WTC11 (cell line): ENCODE measurements at regions not wholly inside any gene's neighbourhood (a gene's known extent, or its start where the extent isn't known, plus 50 kb on each side); places are given as distances from the start of the nearest gene placed in this dataset.

Experiments used
- ATAC-seq: fragments of 200-7000 bp; cut with Tn5 transposase; 2 replicates; pipeline ENCODE4 v1.10.0; 2021; ENCODE audit warnings: mild to moderate bottlenecking, moderate library complexity
- CTCF ChIA-PET: fragments of 300-600 bp; sonication (Branson Sonifier 250); formaldehyde crosslinking; loops from one replicate; lab custom pipeline; 2021; ENCODE audit warnings: antibody characterized with exemption; lab: Charles Lee
- POLR2A ChIA-PET: fragments of 350-600 bp; sonication (Branson Sonifier 250); formaldehyde crosslinking; loops from one replicate; lab custom pipeline; 2021; ENCODE audit warnings: antibody characterized with exemption; lab: Charles Lee
- DNase-seq: peaks from one replicate; pipeline ENCODE4 v3.0.0; 2021; ENCODE audit warnings: low spot score
- H3K27ac Mint-ChIP-seq: 2 replicates; pipeline ENCODE4 v1.8.0; 2021; ENCODE audit warnings: mixed read lengths
- H3K27me3 Mint-ChIP-seq: 2 replicates; pipeline ENCODE4 v1.8.0; 2021; ENCODE audit warnings: low read depth, mild to moderate bottlenecking, moderate library complexity, mixed read lengths
- H3K36me3 Mint-ChIP-seq: 2 replicates; pipeline ENCODE4 v1.8.0; 2021; ENCODE audit warnings: mixed read lengths
- H3K4me1 Mint-ChIP-seq: 2 replicates; pipeline ENCODE4 v1.8.0; 2022; ENCODE audit warnings: mixed read lengths
- H3K4me3 Mint-ChIP-seq: 2 replicates; pipeline ENCODE4 v1.8.0; 2021; ENCODE audit warnings: mild to moderate bottlenecking, moderate library complexity, mixed read lengths
- H3K9me3 Mint-ChIP-seq: 2 replicates; pipeline ENCODE4 v1.8.0; 2021; ENCODE audit warnings: mixed read lengths
- EMX1 ChIP-seq: fragments of 250-450 bp; sonication (Bioruptor Pico); IDR thresholded peaks from 2 replicates; pipeline ENCODE4 v1.8.0; 2021; ENCODE audit warnings: mild to moderate bottlenecking
- FOXK1 ChIP-seq: sonication (generic); formaldehyde crosslinking; IDR thresholded peaks from 2 replicates; pipeline ENCODE4 v1.8.0; 2022; ENCODE audit warnings: mild to moderate bottlenecking, moderate library complexity, missing genetic modification reagents
- GABPB1 ChIP-seq: sonication (generic); formaldehyde crosslinking; IDR thresholded peaks from 2 replicates; pipeline ENCODE4 v1.8.1; 2023; ENCODE audit warnings: mild to moderate bottlenecking, missing genetic modification reagents
- GRHL2 ChIP-seq: fragments of 250-450 bp; sonication (Bioruptor Pico); IDR thresholded peaks from 2 replicates; pipeline ENCODE4 v1.8.0; 2022; ENCODE audit warnings: mild to moderate bottlenecking, moderate library complexity; ENCODE audit not compliant: insufficient replicate concordance, severe bottlenecking
- JAZF1 ChIP-seq: fragments of 250-450 bp; sonication (Bioruptor Pico); IDR thresholded peaks from 2 replicates; pipeline ENCODE4 v1.9.0; 2021; ENCODE audit warnings: moderate library complexity, mild to moderate bottlenecking, inconsistent platforms
- SP1 ChIP-seq: sonication (generic); formaldehyde crosslinking; conservative IDR thresholded peaks from 2 replicates; pipeline ENCODE4 v1.8.1; 2022; ENCODE audit warnings: missing genetic modification reagents
- ZNF121 ChIP-seq: sonication (generic); formaldehyde crosslinking; IDR thresholded peaks from 2 replicates; pipeline ENCODE4 v1.8.0; 2023; ENCODE audit warnings: missing genetic modification reagents
- ZNF219 ChIP-seq: sonication (generic); formaldehyde crosslinking; IDR thresholded peaks from 2 replicates; pipeline ENCODE4 v1.8.0; 2023; ENCODE audit warnings: missing genetic modification reagents, mild to moderate bottlenecking, borderline replicate concordance
- TF ChIP-seq, protein P1 (sequence below): fragments of 250-450 bp; sonication (Bioruptor Pico); IDR thresholded peaks from 2 replicates; pipeline ENCODE4 v1.9.0; 2021; ENCODE audit warnings: mild to moderate bottlenecking, borderline replicate concordance
- TF ChIP-seq, protein P2 (sequence below): sonication (generic); formaldehyde crosslinking; IDR thresholded peaks from 2 replicates; pipeline ENCODE4 v1.8.0; 2023; ENCODE audit warnings: missing genetic modification reagents, mild to moderate bottlenecking, borderline replicate concordance
- TF ChIP-seq, protein P3 (sequence below): fragments of 250-450 bp; sonication (Bioruptor Pico); IDR thresholded peaks from 2 replicates; pipeline ENCODE4 v1.9.0; 2021; ENCODE audit warnings: mild to moderate bottlenecking
- TF ChIP-seq, protein P4 (sequence below): sonication (generic); formaldehyde crosslinking; IDR thresholded peaks from 2 replicates; pipeline ENCODE4 v1.8.0; 2022; ENCODE audit warnings: mild to moderate bottlenecking, missing genetic modification reagents
- TF ChIP-seq, protein P5 (sequence below): fragments of 250-450 bp; sonication (Bioruptor Pico); IDR thresholded peaks from 2 replicates; pipeline ENCODE4 v2.1.2; 2022; ENCODE audit warnings: mild to moderate bottlenecking, moderate library complexity
- TF ChIP-seq, protein P6 (sequence below): sonication (generic); formaldehyde crosslinking; IDR thresholded peaks from 2 replicates; pipeline ENCODE4 v1.8.1; 2023; ENCODE audit warnings: mild to moderate bottlenecking, missing genetic modification reagents, moderate library complexity
- TF ChIP-seq, protein P7 (sequence below): fragments of 250-450 bp; sonication (Bioruptor Pico); IDR thresholded peaks from 2 replicates; pipeline ENCODE4 v1.9.0; 2021; ENCODE audit warnings: mild to moderate bottlenecking
- TF ChIP-seq, protein P8 (sequence below): sonication (generic); formaldehyde crosslinking; IDR thresholded peaks from 2 replicates; pipeline ENCODE4 v1.8.0; 2023; ENCODE audit warnings: missing genetic modification reagents

DNA sequence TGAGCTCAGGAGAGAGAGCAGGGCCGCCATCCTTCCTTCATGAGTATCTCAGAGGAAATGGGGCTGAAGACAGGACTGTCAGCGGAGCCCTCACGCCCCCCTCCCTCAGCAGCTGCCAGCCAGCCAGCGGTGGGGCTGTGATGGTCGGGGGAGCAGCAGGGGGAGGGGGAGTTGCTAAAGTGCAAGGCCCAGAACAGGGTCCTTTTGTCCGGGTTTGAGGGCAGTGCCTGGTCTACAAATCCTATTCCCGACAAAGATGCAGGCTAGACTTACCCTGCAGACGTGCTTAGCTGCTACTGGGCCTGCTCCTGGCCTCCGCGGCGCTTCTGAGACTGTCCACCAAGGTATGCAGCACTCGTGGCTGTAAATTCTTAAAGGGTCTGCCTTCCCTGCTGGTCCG is 593.4 kb upstream of the CDH4 start (continued):
- TF ChIP-seq, protein P1, sequence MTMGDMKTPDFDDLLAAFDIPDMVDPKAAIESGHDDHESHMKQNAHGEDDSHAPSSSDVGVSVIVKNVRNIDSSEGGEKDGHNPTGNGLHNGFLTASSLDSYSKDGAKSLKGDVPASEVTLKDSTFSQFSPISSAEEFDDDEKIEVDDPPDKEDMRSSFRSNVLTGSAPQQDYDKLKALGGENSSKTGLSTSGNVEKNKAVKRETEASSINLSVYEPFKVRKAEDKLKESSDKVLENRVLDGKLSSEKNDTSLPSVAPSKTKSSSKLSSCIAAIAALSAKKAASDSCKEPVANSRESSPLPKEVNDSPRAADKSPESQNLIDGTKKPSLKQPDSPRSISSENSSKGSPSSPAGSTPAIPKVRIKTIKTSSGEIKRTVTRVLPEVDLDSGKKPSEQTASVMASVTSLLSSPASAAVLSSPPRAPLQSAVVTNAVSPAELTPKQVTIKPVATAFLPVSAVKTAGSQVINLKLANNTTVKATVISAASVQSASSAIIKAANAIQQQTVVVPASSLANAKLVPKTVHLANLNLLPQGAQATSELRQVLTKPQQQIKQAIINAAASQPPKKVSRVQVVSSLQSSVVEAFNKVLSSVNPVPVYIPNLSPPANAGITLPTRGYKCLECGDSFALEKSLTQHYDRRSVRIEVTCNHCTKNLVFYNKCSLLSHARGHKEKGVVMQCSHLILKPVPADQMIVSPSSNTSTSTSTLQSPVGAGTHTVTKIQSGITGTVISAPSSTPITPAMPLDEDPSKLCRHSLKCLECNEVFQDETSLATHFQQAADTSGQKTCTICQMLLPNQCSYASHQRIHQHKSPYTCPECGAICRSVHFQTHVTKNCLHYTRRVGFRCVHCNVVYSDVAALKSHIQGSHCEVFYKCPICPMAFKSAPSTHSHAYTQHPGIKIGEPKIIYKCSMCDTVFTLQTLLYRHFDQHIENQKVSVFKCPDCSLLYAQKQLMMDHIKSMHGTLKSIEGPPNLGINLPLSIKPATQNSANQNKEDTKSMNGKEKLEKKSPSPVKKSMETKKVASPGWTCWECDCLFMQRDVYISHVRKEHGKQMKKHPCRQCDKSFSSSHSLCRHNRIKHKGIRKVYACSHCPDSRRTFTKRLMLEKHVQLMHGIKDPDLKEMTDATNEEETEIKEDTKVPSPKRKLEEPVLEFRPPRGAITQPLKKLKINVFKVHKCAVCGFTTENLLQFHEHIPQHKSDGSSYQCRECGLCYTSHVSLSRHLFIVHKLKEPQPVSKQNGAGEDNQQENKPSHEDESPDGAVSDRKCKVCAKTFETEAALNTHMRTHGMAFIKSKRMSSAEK (CRISPR knock-in tag), result no peak
- TF ChIP-seq, protein P2, sequence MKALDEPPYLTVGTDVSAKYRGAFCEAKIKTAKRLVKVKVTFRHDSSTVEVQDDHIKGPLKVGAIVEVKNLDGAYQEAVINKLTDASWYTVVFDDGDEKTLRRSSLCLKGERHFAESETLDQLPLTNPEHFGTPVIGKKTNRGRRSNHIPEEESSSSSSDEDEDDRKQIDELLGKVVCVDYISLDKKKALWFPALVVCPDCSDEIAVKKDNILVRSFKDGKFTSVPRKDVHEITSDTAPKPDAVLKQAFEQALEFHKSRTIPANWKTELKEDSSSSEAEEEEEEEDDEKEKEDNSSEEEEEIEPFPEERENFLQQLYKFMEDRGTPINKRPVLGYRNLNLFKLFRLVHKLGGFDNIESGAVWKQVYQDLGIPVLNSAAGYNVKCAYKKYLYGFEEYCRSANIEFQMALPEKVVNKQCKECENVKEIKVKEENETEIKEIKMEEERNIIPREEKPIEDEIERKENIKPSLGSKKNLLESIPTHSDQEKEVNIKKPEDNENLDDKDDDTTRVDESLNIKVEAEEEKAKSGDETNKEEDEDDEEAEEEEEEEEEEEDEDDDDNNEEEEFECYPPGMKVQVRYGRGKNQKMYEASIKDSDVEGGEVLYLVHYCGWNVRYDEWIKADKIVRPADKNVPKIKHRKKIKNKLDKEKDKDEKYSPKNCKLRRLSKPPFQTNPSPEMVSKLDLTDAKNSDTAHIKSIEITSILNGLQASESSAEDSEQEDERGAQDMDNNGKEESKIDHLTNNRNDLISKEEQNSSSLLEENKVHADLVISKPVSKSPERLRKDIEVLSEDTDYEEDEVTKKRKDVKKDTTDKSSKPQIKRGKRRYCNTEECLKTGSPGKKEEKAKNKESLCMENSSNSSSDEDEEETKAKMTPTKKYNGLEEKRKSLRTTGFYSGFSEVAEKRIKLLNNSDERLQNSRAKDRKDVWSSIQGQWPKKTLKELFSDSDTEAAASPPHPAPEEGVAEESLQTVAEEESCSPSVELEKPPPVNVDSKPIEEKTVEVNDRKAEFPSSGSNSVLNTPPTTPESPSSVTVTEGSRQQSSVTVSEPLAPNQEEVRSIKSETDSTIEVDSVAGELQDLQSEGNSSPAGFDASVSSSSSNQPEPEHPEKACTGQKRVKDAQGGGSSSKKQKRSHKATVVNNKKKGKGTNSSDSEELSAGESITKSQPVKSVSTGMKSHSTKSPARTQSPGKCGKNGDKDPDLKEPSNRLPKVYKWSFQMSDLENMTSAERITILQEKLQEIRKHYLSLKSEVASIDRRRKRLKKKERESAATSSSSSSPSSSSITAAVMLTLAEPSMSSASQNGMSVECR, result no peak

DNA sequence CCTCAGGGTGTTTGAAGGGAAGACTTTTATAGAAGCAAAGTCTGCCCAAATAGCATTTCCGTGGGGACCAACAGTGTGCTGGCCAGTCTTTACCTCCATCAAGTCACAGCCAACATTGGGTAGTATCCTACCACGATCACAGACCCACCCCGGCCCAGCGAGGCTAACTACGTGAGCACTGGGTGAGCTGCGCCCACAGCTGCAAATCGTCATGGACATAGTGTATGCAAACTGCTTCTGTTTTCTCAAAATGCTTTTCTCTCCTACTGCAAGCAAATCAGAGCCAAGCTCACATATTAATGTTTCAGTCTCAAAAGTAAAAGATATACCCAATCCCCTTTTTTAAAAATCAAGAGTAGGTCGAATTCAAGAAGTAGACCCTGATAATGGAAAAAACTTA is 592.8 kb upstream of the CDH4 start:
- Mint-ChIP-seq H3K27ac (no peak overlapping the region), H3K36me3 (peaks cover 20% of the 10 kb centered on the region), H3K27me3 (peaks cover 37% of the 10 kb centered on the region), H3K4me3 (no peak overlapping the region), H3K4me1 (peaks cover 43% of the 10 kb centered on the region), H3K9me3 (peaks cover 22% of the 10 kb centered on the region)
- no peak for ATAC-seq
- TF ChIP-seq, protein P3, sequence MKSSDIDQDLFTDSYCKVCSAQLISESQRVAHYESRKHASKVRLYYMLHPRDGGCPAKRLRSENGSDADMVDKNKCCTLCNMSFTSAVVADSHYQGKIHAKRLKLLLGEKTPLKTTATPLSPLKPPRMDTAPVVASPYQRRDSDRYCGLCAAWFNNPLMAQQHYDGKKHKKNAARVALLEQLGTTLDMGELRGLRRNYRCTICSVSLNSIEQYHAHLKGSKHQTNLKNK (CRISPR knock-in tag), result no peak
- no peak for TF ChIP-seq FOXK1 (CRISPR knock-in tag)
- no peak for TF ChIP-seq GABPB1 (CRISPR knock-in tag)
- no peak for TF ChIP-seq EMX1 (CRISPR knock-in tag)
- TF ChIP-seq ZNF219 (CRISPR knock-in tag), result no peak
- TF ChIP-seq, protein P4, sequence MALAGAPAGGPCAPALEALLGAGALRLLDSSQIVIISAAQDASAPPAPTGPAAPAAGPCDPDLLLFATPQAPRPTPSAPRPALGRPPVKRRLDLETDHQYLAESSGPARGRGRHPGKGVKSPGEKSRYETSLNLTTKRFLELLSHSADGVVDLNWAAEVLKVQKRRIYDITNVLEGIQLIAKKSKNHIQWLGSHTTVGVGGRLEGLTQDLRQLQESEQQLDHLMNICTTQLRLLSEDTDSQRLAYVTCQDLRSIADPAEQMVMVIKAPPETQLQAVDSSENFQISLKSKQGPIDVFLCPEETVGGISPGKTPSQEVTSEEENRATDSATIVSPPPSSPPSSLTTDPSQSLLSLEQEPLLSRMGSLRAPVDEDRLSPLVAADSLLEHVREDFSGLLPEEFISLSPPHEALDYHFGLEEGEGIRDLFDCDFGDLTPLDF (CRISPR knock-in tag), result no peak
- TF ChIP-seq GRHL2 (CRISPR knock-in tag), result no peak
- TF ChIP-seq, protein P5, sequence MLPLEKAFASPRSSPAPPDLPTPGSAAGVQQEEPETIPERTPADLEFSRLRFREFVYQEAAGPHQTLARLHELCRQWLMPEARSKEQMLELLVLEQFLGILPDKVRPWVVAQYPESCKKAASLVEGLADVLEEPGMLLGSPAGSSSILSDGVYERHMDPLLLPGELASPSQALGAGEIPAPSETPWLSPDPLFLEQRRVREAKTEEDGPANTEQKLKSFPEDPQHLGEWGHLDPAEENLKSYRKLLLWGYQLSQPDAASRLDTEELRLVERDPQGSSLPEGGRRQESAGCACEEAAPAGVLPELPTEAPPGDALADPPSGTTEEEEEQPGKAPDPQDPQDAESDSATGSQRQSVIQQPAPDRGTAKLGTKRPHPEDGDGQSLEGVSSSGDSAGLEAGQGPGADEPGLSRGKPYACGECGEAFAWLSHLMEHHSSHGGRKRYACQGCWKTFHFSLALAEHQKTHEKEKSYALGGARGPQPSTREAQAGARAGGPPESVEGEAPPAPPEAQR (CRISPR knock-in tag), result no peak
- TF ChIP-seq, protein P6, sequence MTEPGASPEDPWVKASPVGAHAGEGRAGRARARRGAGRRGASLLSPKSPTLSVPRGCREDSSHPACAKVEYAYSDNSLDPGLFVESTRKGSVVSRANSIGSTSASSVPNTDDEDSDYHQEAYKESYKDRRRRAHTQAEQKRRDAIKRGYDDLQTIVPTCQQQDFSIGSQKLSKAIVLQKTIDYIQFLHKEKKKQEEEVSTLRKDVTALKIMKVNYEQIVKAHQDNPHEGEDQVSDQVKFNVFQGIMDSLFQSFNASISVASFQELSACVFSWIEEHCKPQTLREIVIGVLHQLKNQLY, result no peak
- no peak for TF ChIP-seq SP1
- TF ChIP-seq, protein P7, sequence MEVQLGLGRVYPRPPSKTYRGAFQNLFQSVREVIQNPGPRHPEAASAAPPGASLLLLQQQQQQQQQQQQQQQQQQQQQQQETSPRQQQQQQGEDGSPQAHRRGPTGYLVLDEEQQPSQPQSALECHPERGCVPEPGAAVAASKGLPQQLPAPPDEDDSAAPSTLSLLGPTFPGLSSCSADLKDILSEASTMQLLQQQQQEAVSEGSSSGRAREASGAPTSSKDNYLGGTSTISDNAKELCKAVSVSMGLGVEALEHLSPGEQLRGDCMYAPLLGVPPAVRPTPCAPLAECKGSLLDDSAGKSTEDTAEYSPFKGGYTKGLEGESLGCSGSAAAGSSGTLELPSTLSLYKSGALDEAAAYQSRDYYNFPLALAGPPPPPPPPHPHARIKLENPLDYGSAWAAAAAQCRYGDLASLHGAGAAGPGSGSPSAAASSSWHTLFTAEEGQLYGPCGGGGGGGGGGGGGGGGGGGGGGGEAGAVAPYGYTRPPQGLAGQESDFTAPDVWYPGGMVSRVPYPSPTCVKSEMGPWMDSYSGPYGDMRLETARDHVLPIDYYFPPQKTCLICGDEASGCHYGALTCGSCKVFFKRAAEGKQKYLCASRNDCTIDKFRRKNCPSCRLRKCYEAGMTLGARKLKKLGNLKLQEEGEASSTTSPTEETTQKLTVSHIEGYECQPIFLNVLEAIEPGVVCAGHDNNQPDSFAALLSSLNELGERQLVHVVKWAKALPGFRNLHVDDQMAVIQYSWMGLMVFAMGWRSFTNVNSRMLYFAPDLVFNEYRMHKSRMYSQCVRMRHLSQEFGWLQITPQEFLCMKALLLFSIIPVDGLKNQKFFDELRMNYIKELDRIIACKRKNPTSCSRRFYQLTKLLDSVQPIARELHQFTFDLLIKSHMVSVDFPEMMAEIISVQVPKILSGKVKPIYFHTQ (CRISPR knock-in tag), result no peak
- TF ChIP-seq JAZF1 (CRISPR knock-in tag), result no peak
- TF ChIP-seq ZNF121, result no peak
- TF ChIP-seq, protein P8, sequence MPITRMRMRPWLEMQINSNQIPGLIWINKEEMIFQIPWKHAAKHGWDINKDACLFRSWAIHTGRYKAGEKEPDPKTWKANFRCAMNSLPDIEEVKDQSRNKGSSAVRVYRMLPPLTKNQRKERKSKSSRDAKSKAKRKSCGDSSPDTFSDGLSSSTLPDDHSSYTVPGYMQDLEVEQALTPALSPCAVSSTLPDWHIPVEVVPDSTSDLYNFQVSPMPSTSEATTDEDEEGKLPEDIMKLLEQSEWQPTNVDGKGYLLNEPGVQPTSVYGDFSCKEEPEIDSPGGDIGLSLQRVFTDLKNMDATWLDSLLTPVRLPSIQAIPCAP, result no peak
- POLR2A ChIA-PET, result no interaction called here
- DNase-seq, result no peak
- CTCF ChIA-PET, result no interaction called here
